LoVo (cell line): ENCODE measurements at regions not wholly inside any gene's neighbourhood (a gene's known extent, or its start where the extent isn't known, plus 50 kb on each side); places are given as distances from the start of the nearest gene placed in this dataset.

Experiments
- DNase-seq: peaks from one replicate; pipeline ENCODE4 v3.0.0-alpha.2; 2016; ENCODE audit warnings: low spot score

DNA sequence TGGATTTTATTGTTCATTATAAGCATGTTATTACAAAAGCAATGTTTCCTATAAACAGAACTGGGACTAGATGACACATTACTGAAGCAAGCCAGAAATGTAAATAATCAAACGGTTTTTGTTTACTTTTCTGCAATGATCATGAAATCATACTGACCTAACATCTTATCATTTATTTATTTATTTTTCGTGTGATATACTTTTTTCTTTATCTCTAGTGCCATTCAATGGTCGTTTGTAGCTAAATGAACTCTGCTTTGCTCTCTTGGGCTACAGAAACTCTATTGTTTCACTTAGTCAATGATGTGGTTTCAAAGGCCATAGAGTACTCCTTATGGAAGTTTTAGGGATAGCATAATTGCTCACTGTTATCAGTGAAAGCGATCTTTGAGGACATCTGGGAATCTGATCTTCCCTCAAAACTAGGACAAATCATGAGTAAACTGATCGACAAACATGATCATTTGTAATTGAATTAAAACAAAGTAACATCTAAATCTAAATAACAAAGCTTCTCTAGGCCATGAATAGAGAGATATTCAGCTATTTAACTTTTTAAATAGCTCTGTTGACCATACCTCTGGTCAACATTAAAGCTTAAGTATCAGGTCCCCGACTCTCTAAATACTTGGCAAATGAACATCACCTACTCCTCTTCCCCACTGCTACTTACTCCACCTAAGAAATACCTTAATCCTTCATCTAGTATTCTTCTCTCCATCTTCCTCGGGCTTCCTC, 933.4 kb downstream of the TFAP2A start:
- DNase-seq, result no peak

DNA sequence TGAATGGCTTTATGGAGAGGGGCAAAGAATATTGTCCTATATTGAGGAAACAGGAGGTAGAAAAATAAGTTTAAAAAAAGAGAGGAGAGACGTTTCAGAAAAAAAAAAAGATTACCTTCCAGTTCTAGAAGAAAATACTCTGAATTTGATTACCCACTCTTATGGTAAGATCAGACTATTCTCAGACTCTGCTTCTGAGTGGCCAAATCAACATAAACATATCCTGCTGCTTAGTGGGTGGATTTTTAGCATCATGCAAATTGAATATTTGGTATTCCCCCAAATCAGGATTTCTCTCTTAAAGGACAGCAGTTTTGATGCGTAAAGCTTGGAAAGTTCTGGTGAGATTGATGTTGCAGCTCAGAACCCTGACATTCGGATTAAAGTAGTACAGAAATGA, 946.6 kb downstream of the TFAP2A start:
- no peak for DNase-seq

DNA sequence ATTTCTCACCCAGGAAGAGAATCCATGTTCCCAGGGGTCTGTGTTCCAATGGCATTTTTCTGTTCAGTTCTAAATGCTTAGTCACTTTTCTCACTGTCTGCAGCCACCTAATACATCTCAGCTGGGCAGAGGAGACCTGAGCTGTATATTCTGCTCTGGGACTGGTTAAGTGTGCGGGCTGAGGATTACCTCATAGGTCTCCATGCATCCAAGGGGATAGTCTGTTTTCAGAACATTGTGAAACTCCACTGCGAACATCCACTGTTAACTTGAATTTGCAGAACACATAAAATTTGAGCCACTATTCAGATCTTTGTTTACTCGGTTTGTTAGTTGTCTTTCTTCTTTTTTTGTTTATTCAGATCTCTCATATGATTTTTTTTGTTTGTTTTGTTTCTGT, 947.1 kb downstream of the TFAP2A start:
- DNase-seq, result no peak

DNA sequence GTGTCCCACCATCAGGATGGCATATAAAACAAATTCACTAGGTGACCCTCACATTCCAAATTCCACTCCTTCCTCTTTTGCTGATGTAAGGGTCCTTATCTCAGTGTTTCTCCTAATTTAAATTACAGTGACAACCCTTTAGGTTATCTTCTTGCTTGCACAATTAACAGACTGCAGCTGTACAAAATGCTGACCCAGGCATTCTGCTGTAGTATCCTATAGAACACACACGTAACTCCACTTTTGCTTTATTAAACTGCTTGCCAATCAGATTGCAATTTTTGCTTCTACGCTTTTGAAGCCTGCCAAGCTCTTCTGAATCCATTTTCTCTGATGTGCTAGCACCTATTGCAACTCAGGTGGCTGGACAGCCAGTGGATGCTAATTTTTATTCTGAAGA, 950.3 kb downstream of the TFAP2A start:
- DNase-seq, result no peak

DNA sequence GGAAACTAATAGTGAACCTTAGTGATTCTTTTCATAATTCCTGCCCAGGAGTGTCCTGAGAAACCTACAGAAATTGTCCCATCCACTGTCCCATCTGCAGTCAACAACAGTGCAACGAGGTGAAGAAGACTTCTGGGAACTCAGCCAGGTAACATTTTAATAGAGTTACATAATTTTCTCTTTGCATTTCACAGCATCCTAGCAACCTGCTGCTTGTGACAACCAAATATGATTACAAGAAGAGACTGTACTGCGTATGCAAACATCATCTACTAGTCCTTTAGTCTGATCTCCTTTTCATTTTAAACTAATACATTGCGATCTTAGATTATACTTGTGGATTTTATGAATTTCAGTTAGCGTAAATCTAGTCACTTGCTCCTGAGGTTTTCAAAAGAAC, 951.6 kb downstream of the TFAP2A start:
- DNase-seq, result peak; percentile 13

DNA sequence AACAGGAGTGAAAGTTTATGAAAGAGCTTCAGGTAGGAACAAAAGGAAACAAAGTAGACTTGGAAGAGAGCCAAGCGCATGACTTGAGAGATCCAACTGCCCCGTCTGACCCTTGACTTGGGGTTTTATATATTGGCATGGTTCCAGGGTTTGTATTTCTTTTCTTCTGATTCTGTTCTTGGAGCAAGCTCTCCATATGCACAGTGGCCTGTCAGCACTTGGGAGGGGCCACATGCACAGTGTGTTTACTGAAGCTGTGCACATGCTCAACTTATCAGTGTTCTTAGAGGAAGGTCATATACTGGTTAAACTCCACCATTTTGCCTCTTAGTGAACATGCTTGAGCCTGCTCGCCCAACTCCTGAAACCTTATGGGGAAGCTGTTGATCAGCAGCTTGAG, 953.7 kb downstream of the TFAP2A start:
- DNase-seq, result no peak

DNA sequence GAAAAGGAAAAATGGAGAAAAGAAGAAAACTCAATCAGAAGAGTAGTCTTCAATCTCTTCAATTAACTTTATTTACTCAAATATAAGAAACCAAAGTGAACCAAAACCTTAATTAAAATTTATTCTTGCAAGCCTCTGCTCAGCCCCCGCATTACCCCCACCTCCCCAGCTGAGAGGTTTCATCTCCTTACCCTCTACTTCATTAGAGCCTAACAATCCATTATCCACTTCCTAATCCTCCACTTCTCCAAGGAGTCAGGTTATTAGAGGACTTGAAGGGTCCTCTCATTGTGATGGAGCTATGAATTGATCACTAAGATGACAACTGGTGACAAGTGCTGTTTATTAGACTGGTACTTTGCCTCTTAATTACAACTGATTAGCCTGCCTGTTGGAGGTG, 956.5 kb downstream of the TFAP2A start:
- DNase-seq, result no peak

DNA sequence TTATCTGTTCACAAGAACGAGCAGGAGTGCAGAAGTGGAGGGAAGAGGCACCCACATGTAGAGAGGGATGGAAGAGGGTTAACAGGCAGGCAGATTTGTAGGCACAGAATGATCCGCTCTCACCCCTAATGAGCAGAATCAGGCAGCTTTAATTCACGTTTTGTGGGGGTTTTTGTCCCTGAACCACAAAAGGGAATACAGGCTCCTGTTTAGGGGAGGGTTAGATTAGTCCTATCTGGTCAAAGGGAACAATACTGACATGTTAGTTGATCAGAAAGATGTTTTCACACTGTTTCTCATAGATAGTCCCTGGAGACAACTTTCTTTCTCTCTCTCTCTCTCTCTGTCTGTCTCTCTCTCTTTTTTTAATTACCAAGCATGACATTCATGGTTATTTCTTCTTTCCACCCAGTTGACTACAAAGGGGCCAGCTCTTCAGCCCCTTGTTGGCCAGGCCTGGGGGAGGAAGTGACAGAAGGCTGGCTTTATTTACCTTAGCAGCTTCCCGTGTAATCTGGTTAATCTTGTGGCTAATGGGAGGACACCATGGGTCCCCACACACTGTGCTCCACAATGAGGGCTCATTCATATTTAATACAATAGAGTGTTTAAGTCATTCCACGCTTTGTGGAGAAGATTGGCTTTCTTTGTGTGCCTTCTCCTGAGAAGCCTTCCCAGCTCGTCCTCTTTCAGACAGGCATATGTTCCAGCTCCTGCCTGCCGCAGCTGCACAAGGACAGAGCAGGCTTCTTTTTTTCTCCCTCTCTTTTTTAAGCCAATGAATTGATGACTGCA, 958.8 kb downstream of the TFAP2A start:
- no peak for DNase-seq

DNA sequence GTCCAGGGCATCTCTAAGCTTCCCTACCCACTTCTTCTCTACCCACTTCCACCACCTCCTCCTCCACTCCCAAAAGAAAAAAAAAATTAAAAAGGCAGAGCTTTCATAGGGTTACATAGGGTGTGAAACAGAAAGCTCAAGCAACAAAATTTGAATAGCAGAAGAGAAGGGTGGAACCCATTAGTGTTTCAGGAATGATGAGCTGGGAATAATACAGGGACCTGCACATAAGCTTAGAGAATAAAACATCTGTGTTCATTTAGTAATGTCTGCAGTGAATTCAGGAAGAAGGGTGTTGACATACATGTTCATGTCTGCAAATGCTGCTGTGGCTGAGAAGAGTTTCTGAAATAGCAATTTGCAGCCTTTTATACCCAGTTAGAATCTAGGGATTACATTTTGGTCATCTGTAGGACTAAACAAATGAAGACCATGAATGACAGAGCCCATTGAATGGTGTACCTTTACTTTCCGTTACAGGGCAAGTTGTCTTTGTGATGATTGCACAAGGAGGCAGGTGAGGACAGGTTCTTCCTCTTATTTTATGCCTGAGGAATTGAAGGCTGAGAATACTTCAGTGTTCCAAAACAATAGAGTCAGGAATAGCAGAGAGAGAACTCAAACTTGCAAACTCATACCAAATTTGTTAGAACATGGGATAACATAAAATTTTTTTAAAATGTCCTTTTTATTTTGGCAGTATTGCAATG, 975.1 kb downstream of the TFAP2A start:
- no peak for DNase-seq

DNA sequence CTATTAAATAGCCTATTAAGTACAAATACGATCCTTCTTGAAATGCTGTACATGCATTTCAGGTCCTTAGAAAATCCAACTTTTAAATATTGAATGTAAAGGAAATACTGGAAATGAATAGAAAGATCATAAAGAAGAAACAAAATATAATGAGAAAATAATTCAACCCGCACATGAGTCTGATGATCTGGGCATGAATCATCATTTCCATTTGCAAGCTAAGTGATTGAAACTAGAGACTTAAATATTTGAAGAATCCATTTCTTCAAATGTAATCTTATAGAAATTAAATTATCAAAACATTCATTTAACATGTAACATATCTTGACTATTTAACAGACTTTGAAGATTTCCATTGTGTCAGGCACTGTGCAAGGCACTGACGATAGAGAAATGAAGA, 977.0 kb downstream of the TFAP2A start:
- no peak for DNase-seq

DNA sequence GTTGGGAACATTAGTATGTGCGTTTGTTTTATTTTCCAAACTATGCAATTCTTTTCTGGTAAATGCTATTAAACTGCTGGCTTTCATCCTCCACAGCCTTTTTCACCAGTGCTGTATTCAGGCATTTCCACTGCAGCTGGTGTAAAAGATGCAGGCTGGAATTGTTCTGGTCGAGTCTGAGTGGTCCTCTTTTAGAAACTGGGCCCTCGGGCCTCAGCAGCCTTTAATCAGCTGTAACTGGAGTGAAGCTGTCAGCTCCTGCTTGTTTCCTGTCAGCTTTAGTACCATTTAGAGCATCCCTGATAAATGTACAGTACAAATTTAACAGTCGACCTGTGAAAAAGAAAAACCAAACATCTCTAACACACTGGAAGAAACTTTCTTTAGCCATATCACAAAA, 979.6 kb downstream of the TFAP2A start:
- no peak for DNase-seq

DNA sequence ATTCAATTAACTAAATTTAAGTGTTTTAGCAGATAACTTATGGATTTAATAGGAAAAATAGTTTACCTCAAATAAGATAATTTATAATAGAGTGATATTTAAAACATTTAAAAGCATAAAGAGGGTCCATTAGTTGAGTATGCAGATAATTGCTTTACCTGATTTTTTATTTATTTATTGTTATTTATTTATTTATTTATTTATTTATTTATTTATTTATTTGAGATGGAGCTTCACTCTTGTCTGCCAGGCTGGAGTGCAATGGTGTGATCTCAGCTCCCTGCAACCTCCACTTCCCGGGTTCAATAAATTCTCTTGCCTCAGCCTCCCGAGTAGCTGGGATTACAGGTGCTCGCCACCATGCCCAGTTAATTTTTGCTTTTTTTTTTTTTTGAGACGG, 982.9 kb downstream of the TFAP2A start:
- DNase-seq, result no peak

DNA sequence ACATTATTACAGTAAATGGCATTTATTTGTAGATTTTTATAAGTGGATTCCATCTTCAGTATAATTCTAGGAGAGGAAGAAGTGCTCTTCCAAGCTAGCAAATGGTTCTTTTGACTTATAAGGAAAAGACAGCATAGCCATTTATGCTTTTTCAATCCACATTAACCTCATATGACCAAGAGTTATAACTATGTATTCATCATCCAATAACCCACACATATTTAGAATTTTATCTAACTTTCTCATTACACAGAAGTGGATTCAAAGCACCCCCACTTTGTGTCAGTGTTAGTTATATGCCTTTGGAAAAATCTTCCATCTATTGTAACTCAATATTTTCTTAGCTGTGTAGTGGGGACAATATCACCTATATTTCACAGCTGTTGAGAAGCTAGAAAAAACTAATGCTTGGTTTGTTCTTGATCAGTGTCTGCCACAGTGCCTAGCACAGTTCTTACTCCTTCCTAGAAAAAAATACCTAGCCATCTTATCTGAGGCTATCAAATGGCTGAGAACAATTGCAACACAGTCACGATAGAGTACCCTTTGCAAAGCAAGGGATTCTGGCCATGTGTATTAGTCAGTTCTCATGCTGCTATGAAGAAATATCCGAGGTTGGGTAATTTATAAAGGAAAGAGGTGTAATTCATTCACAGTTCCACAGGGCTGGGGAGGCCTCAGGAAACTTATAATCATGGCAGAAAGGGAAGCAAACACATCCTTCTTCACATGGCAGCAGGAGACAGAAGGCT, 986.3 kb downstream of the TFAP2A start:
- DNase-seq, result no peak

DNA sequence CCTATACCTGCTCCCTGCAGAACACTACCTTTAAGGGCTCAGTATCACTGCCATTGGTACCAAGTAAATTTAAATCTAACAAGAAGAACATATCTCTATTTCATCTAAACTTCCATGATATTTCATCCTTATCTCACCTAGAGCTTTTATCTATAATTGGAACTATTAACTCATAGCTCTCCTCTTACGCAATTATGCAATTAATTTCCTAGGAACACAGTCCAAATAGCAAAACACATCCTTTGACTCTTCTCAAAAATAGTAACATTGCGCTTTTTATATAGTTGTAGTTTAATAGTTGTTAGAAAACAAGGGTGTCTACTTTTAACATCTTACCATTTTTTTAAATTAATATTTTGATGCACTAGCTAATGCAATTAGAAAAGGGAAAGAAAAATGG, 986.8 kb upstream of the SLC35B3 start:
- DNase-seq, result no peak

DNA sequence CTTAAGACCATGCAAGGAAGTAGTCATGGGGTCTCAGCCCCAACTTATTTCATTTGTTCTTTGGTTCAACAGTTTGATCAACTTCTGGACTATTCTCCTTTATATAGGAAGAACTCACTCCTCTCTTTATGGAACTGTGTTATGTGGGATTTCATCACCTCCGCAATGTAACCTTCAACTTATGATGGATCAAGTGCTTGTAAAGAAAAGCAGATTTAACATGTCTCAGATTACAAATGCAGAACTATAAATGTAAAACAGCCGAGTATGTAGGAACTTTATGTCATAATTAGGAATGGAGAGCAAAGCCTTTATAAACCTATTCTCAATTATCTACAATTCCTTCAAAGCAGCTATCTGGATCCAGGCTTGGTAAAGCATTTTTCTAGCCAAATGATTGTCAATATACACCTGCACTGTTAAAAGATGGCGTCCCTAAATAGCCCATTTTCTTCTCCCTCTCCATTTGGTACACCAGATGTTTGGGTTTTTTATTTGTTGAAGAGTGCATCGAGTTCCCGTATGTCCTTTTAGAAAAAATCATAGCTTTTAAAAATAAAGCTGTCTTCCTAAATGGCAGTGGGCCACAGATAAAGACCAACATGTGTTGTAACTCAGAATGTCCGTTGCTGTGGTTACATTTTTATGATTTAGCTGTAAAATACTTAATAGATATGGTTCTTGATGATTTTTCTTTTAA, 985.1 kb upstream of the SLC35B3 start:
- no peak for DNase-seq

DNA sequence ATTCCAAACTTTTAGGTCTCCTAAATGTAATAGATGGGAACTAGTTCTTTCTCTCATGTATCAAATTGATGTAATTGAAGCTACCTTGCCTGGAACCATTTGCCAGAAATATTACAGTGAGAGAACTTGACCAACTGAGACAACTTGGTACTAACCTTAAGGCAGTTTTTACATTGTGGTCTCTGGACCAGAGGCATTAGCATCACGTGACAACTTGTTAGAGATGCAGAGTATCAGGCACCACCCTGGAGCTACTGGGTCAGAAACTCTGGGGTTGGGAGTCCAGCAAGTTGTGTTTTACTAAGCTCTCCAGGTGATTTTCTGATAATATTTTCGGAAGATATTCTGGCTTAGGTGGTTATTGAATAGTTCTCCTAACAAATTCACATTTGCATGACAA, 982.1 kb upstream of the SLC35B3 start:
- DNase-seq, result no peak

DNA sequence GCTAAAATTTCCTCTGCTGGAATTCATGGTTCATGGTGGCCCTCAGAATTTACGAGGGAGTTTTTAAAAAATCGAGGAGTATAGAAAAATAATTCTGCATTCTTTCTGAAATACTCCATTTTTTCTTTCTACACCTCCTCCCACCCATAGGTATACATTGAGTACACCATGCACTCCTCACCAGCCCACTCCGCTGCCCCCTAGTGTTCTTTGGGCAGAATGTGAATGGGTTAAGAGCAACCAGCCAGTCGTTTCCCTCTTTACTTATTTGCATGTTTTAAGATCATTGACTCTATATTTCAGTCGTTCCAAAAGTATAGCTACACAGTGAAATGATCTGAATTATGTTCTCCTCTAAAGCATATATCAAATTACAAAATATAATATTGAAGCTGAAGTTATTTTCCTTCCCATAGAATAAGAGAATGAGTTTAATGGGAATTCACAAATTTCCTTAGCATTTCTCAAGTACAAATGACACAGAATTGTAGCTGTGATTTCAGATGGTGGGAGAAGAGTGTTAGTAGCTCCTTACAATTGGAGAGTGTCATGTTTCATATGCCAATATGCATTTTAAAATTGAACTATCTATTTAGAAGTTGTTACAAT, 977.7 kb upstream of the SLC35B3 start:
- peak; percentile 39 for DNase-seq

DNA sequence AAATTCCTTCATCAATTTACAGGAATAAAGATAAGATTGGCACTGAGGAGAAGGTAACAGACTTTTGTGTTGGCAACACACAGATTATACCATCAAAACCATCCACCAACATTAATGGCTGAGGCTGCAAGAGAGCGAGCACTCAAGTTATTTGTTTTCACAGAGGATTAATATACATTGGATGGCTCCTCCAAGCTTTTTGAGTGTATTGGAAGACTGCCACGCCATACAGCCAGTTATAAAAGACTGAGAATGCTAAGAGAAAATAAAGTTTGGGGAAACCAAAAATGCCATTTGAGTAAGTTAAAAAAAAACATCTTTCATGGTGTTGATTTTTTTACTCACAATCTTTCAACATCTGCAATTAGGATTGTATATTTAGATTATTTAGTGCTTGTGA, 973.8 kb upstream of the SLC35B3 start:
- no peak for DNase-seq

DNA sequence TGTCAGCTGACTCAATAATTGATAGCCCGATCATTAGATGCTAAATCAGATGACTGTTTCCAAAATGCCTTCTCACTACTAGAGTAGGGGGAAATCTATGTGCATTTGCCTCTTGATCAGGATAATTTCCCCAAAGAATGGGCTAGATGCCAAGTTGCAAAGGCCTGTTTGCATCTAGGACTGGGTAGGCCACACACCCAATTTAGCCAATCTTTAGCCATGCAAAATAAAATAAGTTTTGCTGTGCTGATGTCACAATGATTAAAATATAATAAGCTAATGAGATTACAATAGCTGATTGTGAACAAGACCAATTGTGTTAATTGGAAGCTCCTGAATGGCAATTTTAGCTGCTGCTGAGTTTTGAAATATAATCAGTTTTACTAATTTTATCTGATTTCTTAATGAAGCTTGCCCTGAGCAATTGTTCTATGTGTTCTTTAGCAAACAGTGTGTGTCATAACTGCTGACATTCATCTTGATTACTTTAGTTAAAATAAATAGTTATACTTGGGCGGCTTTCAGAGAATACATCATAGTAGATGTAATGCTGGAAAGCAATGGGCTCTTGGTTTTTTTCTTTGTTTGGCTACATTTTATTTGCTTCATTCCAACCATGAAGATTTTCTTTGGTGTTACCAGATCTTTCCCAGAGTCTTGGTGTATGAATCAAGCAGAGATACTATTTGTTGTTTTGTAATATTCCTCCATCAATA, 973.2 kb upstream of the SLC35B3 start:
- no peak for DNase-seq

DNA sequence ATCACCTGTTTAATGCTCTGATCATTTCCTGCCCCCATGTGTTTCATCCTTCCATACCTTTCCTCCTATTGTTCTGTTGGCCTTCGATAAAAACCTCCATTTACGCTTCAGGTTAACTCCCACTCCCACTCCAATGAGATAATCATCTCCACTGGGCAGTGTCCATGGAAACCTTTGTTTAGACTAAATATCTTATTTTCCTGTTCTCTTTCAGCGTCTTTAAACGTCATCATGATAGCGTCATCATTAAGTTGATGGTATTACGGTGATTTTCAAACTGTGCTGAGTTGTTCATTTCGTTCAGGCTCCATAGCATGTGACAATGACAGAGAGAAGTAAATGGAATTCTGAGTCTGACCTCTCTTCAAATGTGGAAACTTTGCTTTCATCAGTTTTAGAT, 970.5 kb upstream of the SLC35B3 start:
- DNase-seq, result no peak

DNA sequence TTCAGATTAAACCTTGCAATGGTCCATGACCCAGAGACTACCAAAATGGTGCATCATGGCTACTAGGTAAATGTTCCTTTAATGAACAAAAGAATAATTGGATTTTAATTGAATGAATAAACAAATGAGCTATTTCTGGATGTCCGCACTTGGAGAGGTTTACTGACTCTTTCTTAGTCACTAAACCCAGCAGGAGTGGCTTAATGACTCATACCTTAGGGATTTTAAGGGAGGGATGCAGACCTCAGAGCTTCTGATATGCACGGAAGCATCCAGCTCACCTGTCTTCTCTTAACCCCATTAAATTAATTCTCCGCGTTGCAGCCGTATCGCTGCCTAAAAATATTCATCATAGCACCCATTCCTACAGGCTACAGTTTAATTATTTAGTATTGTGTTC, 970.0 kb upstream of the SLC35B3 start:
- peak; percentile 74 for DNase-seq
